K562 (cell line): ENCODE measurements at regions not wholly inside any gene's neighbourhood (a gene's known extent, or its start where the extent isn't known, plus 50 kb on each side); places are given as distances from the start of the nearest gene placed in this dataset.

Source experiments
- ATAC-seq: fragments of 200-7000 bp; cut with Tn5 transposase; 3 replicates; pipeline ENCODE4 v1.9.1; 2020; ENCODE audit warnings: moderate library complexity
- BruUV-seq: library from RNA; stranded (reverse); fragments of 400-500 nt; replicated peaks from 2 replicates; lab custom pipeline; 2021; lab: Mats Ljungman, UMichigan
- CTCF ChIA-PET: fragments of 300-600 bp; formaldehyde crosslinking; extraction: SDS; loops from one replicate; lab custom pipeline; 2021; ENCODE audit warnings: low intra/inter-chr PET ratio; lab: Yijun Ruan, JAX
- POLR2A ChIA-PET: fragments of 300-600, 350-650 bp; sonication (Branson Sonifier 250); formaldehyde crosslinking; extraction: SDS; loops from one replicate; lab custom pipeline; 2021; ENCODE audit warnings: antibody characterized with exemption, inconsistent platforms; lab: Yijun Ruan, JAX
- DNase-seq, 4 experiments: peaks; one replicate each; pipeline versions ENCODE4 v3.0.0 to v3.0.0-alpha.2; 2011 to 2018; ENCODE audit warnings: low spot score in 3 of 4, mixed read lengths in 3 of 4; ENCODE audit errors: extremely low read depth in 1 of 4
- FAIRE-seq: peaks from 2 replicates; lab custom pipeline; 2011; peaks lifted over from hg19 to GRCh38; lab: Jason Lieb, UNC
- H2AFZ ChIP-seq: 2 replicates; pipeline ENCODE4 v1.6.0; 2011; ENCODE audit warnings: low read depth, low read length, control low read depth, inconsistent platforms
- H3K27ac ChIP-seq: fragments of 200-600 bp; 3 replicates; pipeline ENCODE4 v1.8.0; 2011; ENCODE audit warnings: low read depth, mild to moderate bottlenecking, control low read depth, inconsistent platforms, low read length, moderate library complexity, mixed read lengths; ENCODE audit errors: extremely low read depth
- H3K27me3 ChIP-seq, 2 experiments: fragments of 300-600 bp in 1 of 2; 2 replicates in 1 of 2; 3 replicates in 1 of 2; pipeline versions ENCODE4 v1.6.0 to v1.8.0; 2011; ENCODE audit warnings: inconsistent platforms in 2 of 2, low read length in 2 of 2, mild to moderate bottlenecking in 1 of 2, mixed read lengths in 1 of 2, moderate library complexity in 1 of 2; ENCODE audit not compliant: control insufficient read depth in 2 of 2, insufficient read depth in 2 of 2
- H3K36me3 ChIP-seq: fragments of 300-600 bp; 3 replicates; pipeline ENCODE4 v1.8.0; 2011; ENCODE audit warnings: mild to moderate bottlenecking, low read length, inconsistent platforms; ENCODE audit not compliant: control insufficient read depth, insufficient read depth
- H3K4me1 ChIP-seq, 2 experiments: fragments of 200-600 bp in 1 of 2; replicated peaks in 1 of 2; 2 replicates in 1 of 2; 3 replicates in 1 of 2; pipeline versions ENCODE4 v1.5.1 to v1.8.0; 2011; ENCODE audit warnings: inconsistent platforms in 2 of 2, low read length in 2 of 2, mild to moderate bottlenecking in 1 of 2, mixed read lengths in 1 of 2, moderate library complexity in 1 of 2; ENCODE audit not compliant: control insufficient read depth in 2 of 2, insufficient read depth in 2 of 2
- H3K4me2 ChIP-seq: 2 replicates; pipeline ENCODE4 v1.6.1; 2011; ENCODE audit warnings: low read length, control low read depth, inconsistent platforms, mixed read lengths; ENCODE audit not compliant: insufficient read depth
- H3K4me3 ChIP-seq: fragments of 200-600 bp; sonication (generic), shearing (Covaris generic); 2 replicates; pipeline ENCODE4 v1.5.1; 2016; ENCODE audit warnings: control low read depth, inconsistent platforms
- H3K79me2 ChIP-seq: fragments of 200-600 bp; 3 replicates; pipeline ENCODE4 v1.8.0; 2011; ENCODE audit warnings: low read length, inconsistent platforms; ENCODE audit not compliant: control insufficient read depth, insufficient read depth
- H3K9ac ChIP-seq, 2 experiments: 2 replicates each; pipeline versions ENCODE4 v1.6.0 to v1.6.1; 2011; ENCODE audit warnings: low read depth in 2 of 2, low read length in 2 of 2, control low read depth in 1 of 2, inconsistent platforms in 1 of 2, mild to moderate bottlenecking in 1 of 2, mixed read lengths in 1 of 2; ENCODE audit not compliant: insufficient read depth in 1 of 2
- H3K9me1 ChIP-seq: one replicate; pipeline ENCODE4 v1.6.0; 2011; ENCODE audit warnings: inconsistent platforms, mild to moderate bottlenecking, low read length, moderate library complexity; ENCODE audit not compliant: control insufficient read depth, insufficient read depth
- H3K9me3 ChIP-seq: replicated peaks from 2 replicates; pipeline ENCODE4 v1.5.1; 2011; ENCODE audit warnings: low read depth, low read length, inconsistent platforms; ENCODE audit not compliant: control insufficient read depth, insufficient read depth
- H4K20me1 ChIP-seq: replicated peaks from 2 replicates; pipeline ENCODE4 v1.6.1; 2011; ENCODE audit warnings: low read length, inconsistent platforms, mixed read lengths; ENCODE audit not compliant: control insufficient read depth, insufficient read depth
- ARID2 ChIP-seq: fragments of 450-650 bp; IDR thresholded peaks from 2 replicates; pipeline ENCODE4 v1.6.1; 2017; ENCODE audit warnings: antibody characterized with exemption, mild to moderate bottlenecking
- CBFA2T3 ChIP-seq: fragments of 450-650 bp; IDR thresholded peaks from 2 replicates; pipeline ENCODE4 v1.6.1; 2017
- CHAMP1 ChIP-seq: fragments of 450-650 bp; IDR thresholded peaks from 2 replicates; pipeline ENCODE4 v1.6.1; 2016; ENCODE audit warnings: mild to moderate bottlenecking
- CREB1 ChIP-seq, 2 experiments: sonication (generic) in 1 of 2; formaldehyde crosslinking in 1 of 2; IDR thresholded peaks; 2 replicates each; pipeline versions ENCODE4 v1.6.1 to v1.8.0; 2012 to 2022; ENCODE audit warnings: inconsistent platforms in 1 of 2, mild to moderate bottlenecking in 1 of 2, missing genetic modification reagents in 1 of 2, moderate library complexity in 1 of 2
- CREM ChIP-seq: IDR thresholded peaks from 2 replicates; pipeline ENCODE4 v1.6.1; 2014; ENCODE audit warnings: antibody characterized with exemption, low read depth
- E2F1 ChIP-seq: sonication (generic); formaldehyde crosslinking; IDR thresholded peaks from 2 replicates; pipeline ENCODE4 v1.8.1; 2023; ENCODE audit warnings: mild to moderate bottlenecking, missing genetic modification reagents, moderate library complexity
- L3MBTL2 ChIP-seq: fragments of 450-650 bp; IDR thresholded peaks from 2 replicates; pipeline ENCODE4 v1.6.1; 2016; ENCODE audit warnings: mild to moderate bottlenecking, moderate library complexity
- MCM3 ChIP-seq: fragments of 450-650 bp; IDR thresholded peaks from 2 replicates; pipeline ENCODE4 v1.6.1; 2016
- YBX1 ChIP-seq: fragments of 450-650 bp; IDR thresholded peaks from 2 replicates; pipeline ENCODE4 v1.7.1; 2016; ENCODE audit warnings: mild to moderate bottlenecking
- ZNF124 ChIP-seq: sonication (generic); formaldehyde crosslinking; IDR thresholded peaks from 2 replicates; pipeline ENCODE4 v1.8.1; 2022; ENCODE audit warnings: missing genetic modification reagents
- ZNF407 ChIP-seq: fragments of 450-650 bp; IDR thresholded peaks from 2 replicates; pipeline ENCODE4 v1.6.1; 2016; ENCODE audit warnings: low read depth
- ZNF699 ChIP-seq: fragments of 250-450 bp; sonication (Bioruptor Pico); IDR thresholded peaks from 2 replicates; pipeline ENCODE4 v1.8.0; 2021; ENCODE audit warnings: mild to moderate bottlenecking, moderate library complexity; ENCODE audit not compliant: insufficient replicate concordance
- WGBS: fragments of 100-300 bp; shearing (Covaris generic); methylation state at CpG from one replicate; pipeline ENCODE4 v1.1.6; 2016; ENCODE audit warnings: low coverage, mixed read lengths; ENCODE audit not compliant: insufficient coverage; ENCODE audit errors: missing lambda C conversion rate; 5-methylcytosine and 5-hydroxymethylcytosine counted together
- in situ Hi-C: fragments of 300-500 bp; cut with MboI; formaldehyde crosslinking; loops from 4 replicates; pipeline ENCODE4 v1.15.0; 2018; ENCODE audit warnings: inconsistent platforms, mixed read lengths
- intact Hi-C: fragments of 100-400 bp; cut with micrococcal nuclease; formaldehyde crosslinking; loops from 2 replicates; pipeline ENCODE4 v1.14.2; 2022

- TF ChIP-seq CREM (no peak), ZNF407 (no peak), YBX1 (no peak), MCM3 (no peak)
Observed at GRCh38 chr16:63372815-63373214, 1336.6 kb upstream of the CDH8 start (continued).

GRCh38 chr16:63372283-63372682 is 1336.0 kb upstream of the CDH8 start:
- no peak overlapping the region for H2AFZ ChIP-seq
- no peaks in the 10 kb centered on the region for H3K27me3 ChIP-seq
- H3K9me3 ChIP-seq, result no peaks in the 10 kb centered on the region
- no peak overlapping the region for H3K27ac ChIP-seq
- no peak for DNase-seq
- intact Hi-C loops, result no loop called here
- no peaks in the 10 kb centered on the region for H3K4me1 ChIP-seq
- H3K36me3 ChIP-seq, result no peaks in the 10 kb centered on the region
- no peaks in the 10 kb centered on the region for H3K9me1 ChIP-seq
- no peaks in the 10 kb centered on the region for H3K79me2 ChIP-seq
- no TSS peak for BruUV-seq
- no peak for FAIRE-seq
- no peaks in the 10 kb centered on the region for H4K20me1 ChIP-seq
- ChIA-PET POLR2A (no interaction called here), CTCF (no interaction called here)
- H3K9ac ChIP-seq, result no peak overlapping the region
- H3K4me3 ChIP-seq, result no peak overlapping the region
- no peak overlapping the region for H3K4me2 ChIP-seq
- 0% methylated on average over 3 of the region's 3 CpGs for WGBS
- ATAC-seq, result no peak
- in situ Hi-C loops, result no loop called here
- TF ChIP-seq E2F1 (CRISPR knock-in tag) (no peak), ZNF124 (CRISPR knock-in tag) (no peak), CREB1 (IDR thresholded peaks at IDR 0.05) (no peak), CREB1 (CRISPR knock-in tag; IDR thresholded peaks at IDR 0.05) (no peak), ARID2 (no peak), CHAMP1 (no peak), L3MBTL2 (no peak), CBFA2T3 (no peak), ZNF699 (CRISPR knock-in tag) (no peak)
